Adrenal gland (tissue), 5 donors: ENCODE measurements at regions not wholly inside any gene's neighbourhood (a gene's known extent, or its start where the extent isn't known, plus 50 kb on each side); places are given as distances from the start of the nearest gene placed in this dataset.

ENCODE experiments used
- CTCF ChIP-seq, 6 experiments: fragments of 450-650 bp in 4 of 6; fragments of 200-600 bp in 2 of 6; sonication (generic) in 1 of 6; IDR thresholded peaks; 1 replicate in 5 of 6; 2 replicates in 1 of 6; pipeline versions ENCODE4 v1.5.1 to v1.8.0; 2016 to 2021; ENCODE audit warnings: antibody characterized with exemption in 6 of 6, mild to moderate bottlenecking in 2 of 6, moderate library complexity in 1 of 6
- POLR2A ChIP-seq, 2 donors: fragments of 450-650 bp; IDR thresholded peaks; one replicate each; pipeline ENCODE4 v1.6.1; 2017; ENCODE audit warnings: antibody characterized with exemption in 2 of 2, mild to moderate bottlenecking in 2 of 2, moderate library complexity in 1 of 2
- donor health status: DM: no; HTN: no; CAD: no.

- TF ChIP-seq POLR2A (IDR thresholded peaks at IDR 0.05) (no peak), CTCF (IDR thresholded peaks at IDR 0.05) (no peak)
Measured at GRCh38 chr1:30437059-30437576, 286.3 kb downstream of the MATN1 start.
